Umbilical cord (tissue), 1 donor: ENCODE measurements at regions not wholly inside any gene's neighbourhood (a gene's known extent, or its start where the extent isn't known, plus 50 kb on each side); places are given as distances from the start of the nearest gene placed in this dataset.

Experiments
- DNase-seq: peaks from one replicate; pipeline ENCODE4 v3.0.0-alpha.2; 2015; ENCODE audit warnings: low spot score

- DNase-seq = no peak
Observed at GRCh38 chr3:159922861-159923312, 65.7 kb upstream of the IL12A start.

DNA sequence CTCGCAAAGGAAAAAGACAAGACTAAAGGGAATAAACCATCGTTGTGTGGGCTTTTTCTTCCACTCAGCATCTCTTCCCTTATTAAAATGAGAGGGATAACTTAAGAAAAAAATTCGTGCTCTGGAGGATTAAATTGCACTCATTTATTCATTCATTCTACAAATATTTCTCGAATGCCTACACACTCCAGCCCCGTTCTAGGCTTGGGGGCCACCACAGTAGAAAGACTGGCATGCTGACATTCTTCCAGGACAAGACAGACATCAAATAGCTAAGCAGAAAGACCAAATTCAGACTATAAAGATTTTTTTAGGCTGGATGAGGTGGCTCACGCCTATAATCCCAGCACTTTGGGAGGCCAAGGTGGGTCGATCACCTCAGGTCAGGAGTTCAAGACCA is 65.3 kb upstream of the IL12A start:
- no peak for DNase-seq

- no peak for DNase-seq
Observed at GRCh38 chr3:159923956-159924355, 64.7 kb upstream of the IL12A start.

DNA sequence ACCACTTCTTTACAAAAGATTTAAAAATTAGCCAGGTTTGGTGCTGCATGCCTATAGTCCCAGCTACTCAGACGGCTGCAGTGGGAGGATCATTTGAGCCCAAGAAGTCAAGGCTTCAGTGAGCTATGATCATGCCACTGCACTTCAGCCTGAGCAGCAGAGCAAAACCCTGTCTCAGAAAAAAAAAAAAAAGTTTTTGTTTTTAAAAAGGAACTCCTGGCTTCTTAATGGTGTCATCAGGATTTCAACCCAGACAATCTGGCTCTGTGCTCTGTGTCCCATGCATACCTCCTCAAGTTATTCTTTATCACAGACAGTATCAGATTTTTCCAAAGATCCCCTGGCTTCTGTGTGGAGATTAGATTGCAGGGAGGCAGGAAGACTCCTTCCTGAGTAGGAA is 64.2 kb upstream of the IL12A start:
- no peak for DNase-seq

DNA sequence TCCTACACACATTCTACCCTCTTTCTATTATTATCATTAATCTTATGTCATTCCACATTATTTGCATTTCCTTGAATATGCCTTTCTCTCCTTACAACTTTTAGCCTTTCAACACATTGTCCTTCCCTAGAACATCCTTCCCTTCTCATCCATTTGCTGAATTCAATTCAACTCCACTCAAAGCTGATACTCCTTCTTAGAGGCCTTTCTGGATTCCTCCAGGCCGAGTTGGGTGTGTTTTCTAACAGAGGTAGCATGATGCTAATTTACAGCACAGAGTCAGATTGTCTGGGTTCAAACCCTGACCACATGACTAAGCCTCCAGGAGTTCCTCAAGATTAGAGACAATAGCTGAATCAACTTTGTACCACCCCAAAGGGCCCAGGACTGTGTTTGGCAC is 63.4 kb upstream of the IL12A start:
- DNase-seq = no peak

DNA sequence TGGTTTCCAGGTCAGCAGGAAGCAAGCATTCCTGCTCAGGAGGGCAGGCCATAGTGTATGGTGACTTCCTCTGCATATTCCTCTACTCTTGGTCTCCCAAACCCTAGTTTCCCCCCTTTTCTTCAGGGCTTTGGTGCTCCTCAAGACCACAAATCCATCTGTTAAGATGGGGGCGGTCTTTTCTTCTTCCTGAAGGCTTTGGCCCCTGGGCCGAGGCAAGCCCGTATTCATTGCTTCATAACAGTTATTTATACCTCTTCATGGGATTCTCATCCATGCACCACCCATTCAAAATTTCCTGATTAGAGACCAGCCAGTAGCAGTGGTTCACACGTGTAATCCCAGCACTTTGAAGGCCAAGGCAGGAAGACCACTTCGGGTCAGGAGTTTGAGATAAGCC is 62.1 kb upstream of the IL12A start:
- no peak for DNase-seq

GRCh38 chr3:159928071-159928491 is 60.6 kb upstream of the IL12A start:
- DNase-seq = peak; percentile 8

DNA sequence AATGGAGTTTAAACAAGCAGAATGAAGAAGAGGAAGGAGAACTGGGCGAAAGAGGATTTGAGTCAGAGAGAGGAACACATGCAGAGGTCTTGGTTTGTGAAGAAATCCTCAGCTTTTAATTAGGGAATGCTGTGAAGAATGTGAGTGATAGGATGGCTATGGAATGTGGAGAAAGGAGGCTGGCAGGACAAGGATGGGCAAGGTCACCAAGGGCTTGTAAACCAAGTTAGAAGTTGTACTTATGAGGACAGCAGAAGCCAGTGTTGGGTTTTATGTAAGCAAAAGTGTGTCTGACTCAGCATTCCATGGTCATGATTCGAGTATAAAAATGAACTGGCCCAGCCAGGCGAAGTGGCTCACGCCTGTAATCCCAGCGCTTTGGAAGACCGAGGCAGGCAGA is 60.0 kb upstream of the IL12A start:
- DNase-seq = no peak

GRCh38 chr3:159929171-159930141 is 59.2 kb upstream of the IL12A start:
- DNase-seq = peak; percentile 8

GRCh38 chr3:159934216-159934615 is 54.4 kb upstream of the IL12A start:
- no peak for DNase-seq

GRCh38 chr3:159936541-159936940 is 52.1 kb upstream of the IL12A start:
- DNase-seq = no peak

DNA sequence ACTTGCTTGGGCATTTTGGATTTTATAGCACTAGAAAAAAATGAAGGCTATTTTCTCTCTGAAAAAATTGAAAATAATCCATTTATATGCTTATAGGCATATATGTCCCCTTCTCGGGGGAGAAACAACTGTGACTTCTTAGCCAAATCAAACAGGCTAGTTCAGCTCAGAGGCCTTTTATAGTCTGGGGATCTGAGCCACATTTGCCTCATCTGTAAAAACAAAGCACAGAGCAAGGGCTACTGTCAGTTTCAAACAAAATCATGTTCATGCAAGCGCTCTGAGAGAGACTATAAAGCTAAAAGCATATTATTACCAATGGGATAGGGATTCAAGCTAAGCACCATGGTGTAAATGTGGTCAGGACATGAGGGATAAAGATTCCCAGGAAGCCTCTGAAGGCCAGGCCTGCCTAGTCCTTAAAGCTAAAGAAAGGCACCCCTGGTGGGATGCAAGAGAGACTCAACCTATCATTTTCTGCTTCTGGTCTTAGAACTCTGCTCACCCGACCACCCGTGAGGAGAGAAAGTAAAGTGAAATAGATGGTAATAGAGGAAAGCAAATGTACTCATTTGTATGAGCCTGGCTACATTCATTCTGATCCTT is 51.0 kb upstream of the IL12A start:
- no peak for DNase-seq

- DNase-seq = no peak
Observed at GRCh38 chr3:159938714-159939113, 49.9 kb upstream of the IL12A start.
